ENCODE measurements at regions not wholly inside any gene's neighbourhood (a gene's known extent, or its start where the extent isn't known, plus 50 kb on each side); places are given as distances from the start of the nearest gene placed in this dataset.
"Not testable (repeated sequence)": the region's sequence is repeated elsewhere in the genome, so short reads cannot be mapped to it uniquely, and the experiment has no call there.

- no peaks in the 10 kb centered on the region for H3K9me3 Mint-ChIP-seq
- H3K36me3 Mint-ChIP-seq: no peaks in the 10 kb centered on the region
- no peak for DNase-seq
- no peak overlapping the region for H3K27ac Mint-ChIP-seq
- ChIA-PET POLR2A (no interaction called here), CTCF (no interaction called here)
- no peak overlapping the region for H3K4me3 Mint-ChIP-seq
- H3K4me1 ChIP-seq (ENCODE audit: insufficient read depth, low read length): no peaks in the 10 kb centered on the region
- H3K27me3 Mint-ChIP-seq: peaks cover 0 to 3% of the 10 kb centered on the region in 2 donors
- H3K9me3 ChIP-seq (ENCODE audit: low read length): no peaks in the 10 kb centered on the region
- no peak overlapping the region for H3K4me3 ChIP-seq (ENCODE audit: low read length)
- no peak overlapping the region for H3K27ac ChIP-seq (ENCODE audit: low read depth, low read length)
- no peaks in the 10 kb centered on the region for H3K4me1 Mint-ChIP-seq
- no peaks in the 10 kb centered on the region for H3K36me3 ChIP-seq (ENCODE audit: insufficient read depth, low read length)
- H3K27me3 ChIP-seq (ENCODE audit: insufficient read depth, low read length, poor library complexity, severe bottlenecking): no peaks in the 10 kb centered on the region
Observed at GRCh38 chr4:79823148-79823763, 249.8 kb downstream of the ANTXR2 start.

- H3K27ac ChIP-seq (ENCODE audit: low read depth, low read length): no peak overlapping the region
- no peak for DNase-seq
- CTCF ChIA-PET: no interaction called here
- H3K4me1 ChIP-seq (ENCODE audit: insufficient read depth, low read length): no peaks in the 10 kb centered on the region
- Mint-ChIP-seq H3K36me3 (no peaks in the 10 kb centered on the region), H3K9me3 (peaks cover 0 to 17% (median 2%) of the 10 kb centered on the region in 5 donors), H3K27me3 (peaks cover 0 to 2% of the 10 kb centered on the region in 2 donors), H3K4me1 (no peaks in the 10 kb centered on the region), H3K27ac (no peak overlapping the region), H3K4me3 (no peak overlapping the region)
- no peaks in the 10 kb centered on the region for H3K9me3 ChIP-seq (ENCODE audit: low read length)
- H3K4me3 ChIP-seq (ENCODE audit: low read length): no peak overlapping the region
- no peaks in the 10 kb centered on the region for H3K27me3 ChIP-seq (ENCODE audit: insufficient read depth, low read length, poor library complexity, severe bottlenecking)
- POLR2A ChIA-PET: no interaction called here
- no peaks in the 10 kb centered on the region for H3K36me3 ChIP-seq (ENCODE audit: insufficient read depth, low read length)
Observed at GRCh38 chr4:79820427-79820826, 252.6 kb downstream of the ANTXR2 start.

DNA sequence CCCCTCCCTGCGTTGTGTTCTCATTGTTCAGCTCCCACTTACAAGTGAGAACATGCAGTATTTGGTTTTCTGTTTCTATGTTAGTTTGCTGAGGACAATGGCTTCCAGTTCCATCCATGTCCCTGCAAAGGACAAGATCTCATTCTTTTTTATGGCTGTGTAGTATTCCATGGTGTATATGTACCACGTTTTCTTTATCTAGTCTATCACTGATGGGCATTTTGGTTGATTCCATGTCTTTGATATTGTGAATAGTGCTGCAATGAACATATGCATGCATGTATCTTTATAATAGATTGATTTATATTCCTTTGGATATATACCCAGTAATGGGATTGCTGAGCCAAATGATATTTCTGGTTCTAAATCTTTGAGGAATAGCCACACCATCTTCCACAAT is 265.1 kb downstream of the ANTXR2 start:
- Mint-ChIP-seq H3K9me3 (peaks cover 4 to 10% (median 6%) of the 10 kb centered on the region in 5 donors), H3K27me3 (peaks cover 7 to 20% of the 10 kb centered on the region in 2 donors)
- H3K27me3 ChIP-seq (ENCODE audit: insufficient read depth, low read length, poor library complexity, severe bottlenecking); H3K4me1 Mint-ChIP-seq; H3K36me3 Mint-ChIP-seq; H3K4me1 ChIP-seq (ENCODE audit: insufficient read depth, low read length); H3K9me3 ChIP-seq (ENCODE audit: low read length); H3K36me3 ChIP-seq (ENCODE audit: insufficient read depth, low read length); POLR2A ChIA-PET; H3K4me3 ChIP-seq (ENCODE audit: low read length); CTCF ChIA-PET; H3K27ac ChIP-seq (ENCODE audit: low read depth, low read length); DNase-seq; H3K4me3 Mint-ChIP-seq; H3K27ac Mint-ChIP-seq: not testable (repeated sequence)

DNA sequence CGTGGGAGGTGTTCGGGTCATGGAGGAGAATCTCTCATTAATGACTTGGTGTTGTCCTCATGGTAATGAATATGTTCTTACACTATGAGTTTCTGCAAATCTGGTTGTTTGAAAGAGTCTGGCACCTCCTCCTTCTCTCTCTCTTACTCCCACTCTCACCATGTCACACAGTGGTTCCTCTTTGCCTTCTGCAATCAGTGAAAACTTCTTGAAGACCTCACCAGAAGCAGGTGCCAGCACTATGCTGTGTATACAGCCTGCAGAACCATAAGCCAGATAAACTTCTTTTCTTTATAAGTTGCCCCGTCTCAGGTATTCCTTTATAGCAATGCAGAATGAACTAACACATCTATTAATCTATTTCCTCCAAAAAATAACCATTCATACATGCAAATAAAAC is 275.0 kb downstream of the ANTXR2 start:
- CTCF ChIA-PET: no interaction called here
- H3K4me1 ChIP-seq (ENCODE audit: insufficient read depth, low read length): no peaks in the 10 kb centered on the region
- H3K4me1 Mint-ChIP-seq: no peaks in the 10 kb centered on the region
- peaks cover 0 to 3% (median 0%) of the 10 kb centered on the region in 5 donors for H3K9me3 Mint-ChIP-seq
- H3K4me3 Mint-ChIP-seq: no peak overlapping the region
- H3K27me3 ChIP-seq (ENCODE audit: insufficient read depth, low read length, poor library complexity, severe bottlenecking): no peaks in the 10 kb centered on the region
- no peaks in the 10 kb centered on the region for H3K36me3 ChIP-seq (ENCODE audit: insufficient read depth, low read length)
- no peak overlapping the region for H3K27ac Mint-ChIP-seq
- no peaks in the 10 kb centered on the region for H3K27me3 Mint-ChIP-seq
- no peaks in the 10 kb centered on the region for H3K36me3 Mint-ChIP-seq
- no peaks in the 10 kb centered on the region for H3K9me3 ChIP-seq (ENCODE audit: low read length)
- POLR2A ChIA-PET: no interaction called here
- no peak overlapping the region for H3K4me3 ChIP-seq (ENCODE audit: low read length)
- no peak for DNase-seq
- no peak overlapping the region for H3K27ac ChIP-seq (ENCODE audit: low read depth, low read length)

- no peaks in the 10 kb centered on the region for H3K4me1 ChIP-seq (ENCODE audit: insufficient read depth, low read length)
- H3K4me3 ChIP-seq (ENCODE audit: low read length): no peak overlapping the region
- no peaks in the 10 kb centered on the region for H3K27me3 ChIP-seq (ENCODE audit: insufficient read depth, low read length, poor library complexity, severe bottlenecking)
- Mint-ChIP-seq H3K9me3 (peaks cover 0 to 3% (median 0%) of the 10 kb centered on the region in 5 donors), H3K27ac (no peak overlapping the region), H3K36me3 (no peaks in the 10 kb centered on the region), H3K4me3 (no peak overlapping the region), H3K4me1 (no peaks in the 10 kb centered on the region), H3K27me3 (no peaks in the 10 kb centered on the region)
- H3K36me3 ChIP-seq (ENCODE audit: insufficient read depth, low read length): no peaks in the 10 kb centered on the region
- DNase-seq: no peak
- ChIA-PET POLR2A (no interaction called here), CTCF (no interaction called here)
- H3K27ac ChIP-seq (ENCODE audit: low read depth, low read length): no peak overlapping the region
- no peaks in the 10 kb centered on the region for H3K9me3 ChIP-seq (ENCODE audit: low read length)
Observed at GRCh38 chr4:79796948-79797347, 276.1 kb downstream of the ANTXR2 start.

DNA sequence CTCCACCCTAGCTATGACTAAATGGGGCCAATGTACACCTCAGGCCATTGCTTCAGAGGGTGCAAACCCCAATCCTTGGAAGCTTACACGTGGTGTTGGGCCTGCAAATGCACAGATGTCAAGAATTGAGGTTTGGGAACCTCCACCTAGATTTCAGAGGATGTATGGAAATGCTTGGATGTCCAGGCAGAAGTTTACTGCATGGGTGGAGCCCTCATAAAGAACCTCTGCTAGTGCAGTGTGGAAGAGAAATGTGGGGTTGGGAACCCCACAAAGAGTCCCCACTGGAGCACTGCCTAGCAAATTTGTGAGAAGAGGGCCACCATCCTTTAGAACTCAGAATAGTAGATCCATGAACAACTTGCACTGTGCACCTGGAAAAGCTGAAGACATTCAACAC is 284.1 kb downstream of the ANTXR2 start:
- POLR2A ChIA-PET: no interaction called here
- Histone ChIP-seq H3K27me3 (ENCODE audit: insufficient read depth, low read length, poor library complexity, severe bottlenecking) (no peaks in the 10 kb centered on the region), H3K36me3 (ENCODE audit: insufficient read depth, low read length) (no peaks in the 10 kb centered on the region), H3K9me3 (ENCODE audit: low read length) (no peaks in the 10 kb centered on the region), H3K4me3 (ENCODE audit: low read length) (no peak overlapping the region), H3K4me1 (ENCODE audit: insufficient read depth, low read length) (no peaks in the 10 kb centered on the region), H3K27ac (ENCODE audit: low read depth, low read length) (no peak overlapping the region)
- H3K27me3 Mint-ChIP-seq: no peaks in the 10 kb centered on the region
- peaks cover 9 to 24% (median 18%) of the 10 kb centered on the region in 5 donors for H3K9me3 Mint-ChIP-seq
- no peaks in the 10 kb centered on the region for H3K36me3 Mint-ChIP-seq
- no peak overlapping the region for H3K27ac Mint-ChIP-seq
- CTCF ChIA-PET: no interaction called here
- no peak overlapping the region for H3K4me3 Mint-ChIP-seq
- no peaks in the 10 kb centered on the region for H3K4me1 Mint-ChIP-seq
- no peak for DNase-seq

DNA sequence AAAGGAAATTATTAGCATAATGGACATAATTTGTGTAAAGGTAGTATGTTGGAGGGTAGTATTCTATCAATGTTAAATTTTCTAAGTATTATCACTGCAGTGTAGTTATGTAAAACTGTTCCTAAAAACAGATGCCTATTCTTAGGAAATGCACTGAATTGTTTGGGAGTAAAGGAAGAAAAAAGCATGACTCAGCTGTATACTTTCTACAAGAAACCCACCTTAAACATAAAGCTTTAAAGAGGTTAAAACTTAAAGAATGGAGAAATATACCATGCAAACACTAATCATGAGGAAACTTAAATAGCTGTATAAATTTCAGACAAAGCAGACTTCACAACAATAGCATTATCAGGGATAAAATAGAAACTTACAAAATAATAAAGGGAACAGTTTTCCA is 292.9 kb downstream of the ANTXR2 start:
- CTCF ChIA-PET: no interaction called here
- H3K9me3 Mint-ChIP-seq: peaks cover 4 to 15% (median 9%) of the 10 kb centered on the region in 5 donors
- no peak overlapping the region for H3K4me3 Mint-ChIP-seq
- peaks cover 0 to 4% of the 10 kb centered on the region in 2 donors for H3K27me3 Mint-ChIP-seq
- no peaks in the 10 kb centered on the region for H3K4me1 ChIP-seq (ENCODE audit: insufficient read depth, low read length)
- no peaks in the 10 kb centered on the region for H3K9me3 ChIP-seq (ENCODE audit: low read length)
- H3K36me3 ChIP-seq (ENCODE audit: insufficient read depth, low read length): no peaks in the 10 kb centered on the region
- H3K36me3 Mint-ChIP-seq: no peaks in the 10 kb centered on the region
- H3K4me3 ChIP-seq (ENCODE audit: low read length): no peak overlapping the region
- no peak overlapping the region for H3K27ac ChIP-seq (ENCODE audit: low read depth, low read length)
- no peaks in the 10 kb centered on the region for H3K27me3 ChIP-seq (ENCODE audit: insufficient read depth, low read length, poor library complexity, severe bottlenecking)
- POLR2A ChIA-PET: no interaction called here
- no peak for DNase-seq
- no peaks in the 10 kb centered on the region for H3K4me1 Mint-ChIP-seq
- H3K27ac Mint-ChIP-seq: no peak overlapping the region

GRCh38 chr4:79772510-79772909 is 300.5 kb downstream of the ANTXR2 start:
- Histone ChIP-seq H3K4me3 (ENCODE audit: low read length) (no peak overlapping the region), H3K27ac (ENCODE audit: low read depth, low read length) (no peak overlapping the region), H3K4me1 (ENCODE audit: insufficient read depth, low read length) (no peaks in the 10 kb centered on the region), H3K9me3 (ENCODE audit: low read length) (no peaks in the 10 kb centered on the region), H3K27me3 (ENCODE audit: insufficient read depth, low read length, poor library complexity, severe bottlenecking) (no peaks in the 10 kb centered on the region), H3K36me3 (ENCODE audit: insufficient read depth, low read length) (no peaks in the 10 kb centered on the region)
- Mint-ChIP-seq H3K36me3 (peaks cover 0 to 5% (median 2%) of the 10 kb centered on the region in 3 donors), H3K27ac (no peak overlapping the region), H3K9me3 (peaks cover 25 to 70% (median 54%) of the 10 kb centered on the region in 5 donors), H3K4me3 (no peak overlapping the region), H3K27me3 (peaks cover 0 to 8% of the 10 kb centered on the region in 2 donors), H3K4me1 (no peaks in the 10 kb centered on the region)
- CTCF ChIA-PET: no interaction called here
- no peak for DNase-seq
- POLR2A ChIA-PET: no interaction called here

- Mint-ChIP-seq H3K27me3 (no peaks in the 10 kb centered on the region), H3K4me1 (no peaks in the 10 kb centered on the region), H3K27ac (no peak overlapping the region), H3K9me3 (peaks cover 0 to 15% (median 8%) of the 10 kb centered on the region in 5 donors), H3K4me3 (no peak overlapping the region), H3K36me3 (peaks cover 0 to 5% (median 2%) of the 10 kb centered on the region in 3 donors)
- no peaks in the 10 kb centered on the region for H3K27me3 ChIP-seq (ENCODE audit: insufficient read depth, low read length, poor library complexity, severe bottlenecking)
- no peak overlapping the region for H3K4me3 ChIP-seq (ENCODE audit: low read length)
- no peaks in the 10 kb centered on the region for H3K4me1 ChIP-seq (ENCODE audit: insufficient read depth, low read length)
- H3K27ac ChIP-seq (ENCODE audit: low read depth, low read length): no peak overlapping the region
- POLR2A ChIA-PET: no interaction called here
- no peak for DNase-seq
- H3K36me3 ChIP-seq (ENCODE audit: insufficient read depth, low read length): no peaks in the 10 kb centered on the region
- no peaks in the 10 kb centered on the region for H3K9me3 ChIP-seq (ENCODE audit: low read length)
- CTCF ChIA-PET: no interaction called here
Observed at GRCh38 chr4:79764120-79764519, 308.9 kb downstream of the ANTXR2 start.

Data from CD8-positive, alpha-beta memory T cell (primary cell).